HCT116 (cell line): ENCODE measurements at regions not wholly inside any gene's neighbourhood (a gene's known extent, or its start where the extent isn't known, plus 50 kb on each side); places are given as distances from the start of the nearest gene placed in this dataset.

Source experiments
- ATAC-seq: fragments of 200-7000 bp; cut with Tn5 transposase; 2 replicates; pipeline ENCODE4 v1.9.1; 2020; ENCODE audit warnings: mild to moderate bottlenecking, moderate library complexity
- BruUV-seq: library from RNA; stranded (reverse); fragments of 400-500 nt; replicated peaks from 2 replicates; lab custom pipeline; 2021; lab: Mats Ljungman, UMichigan
- CTCF ChIA-PET: fragments of 300-600 bp; sonication (Branson Sonifier 250); formaldehyde crosslinking; loops from one replicate; lab custom pipeline; 2021; ENCODE audit warnings: antibody characterized with exemption; lab: Charles Lee
- POLR2A ChIA-PET: fragments of 300-600, 350-600 bp; sonication (Branson Sonifier 250); formaldehyde crosslinking; loops from one replicate; lab custom pipeline; 2021; ENCODE audit warnings: antibody characterized with exemption; lab: Charles Lee
- RAD21 ChIA-PET, 2 experiments: fragments of 300-600 bp; sonication (Branson Sonifier 250); formaldehyde crosslinking; loops; one replicate each; lab custom pipeline; 2023; ENCODE audit warnings: low total read pairs in 2 of 2; ENCODE audit not compliant: uncharacterized antibody in 2 of 2, unreplicated experiment in 2 of 2, low non-redundant PET in 1 of 2; lab: Charles Lee
- DNase-seq: peaks from one replicate; pipeline ENCODE4 v3.0.0-alpha.2; 2010; ENCODE audit warnings: low read depth, low spot score
- H2AFZ ChIP-seq: fragments of 200-600 bp; shearing (Covaris generic), sonication (generic); 2 replicates; pipeline ENCODE4 v1.6.1; 2017; ENCODE audit warnings: low read depth, mixed run types, mixed read lengths, antibody characterized with exemption, low read length; ENCODE audit not compliant: poor library complexity, severe bottlenecking
- H3K27ac ChIP-seq: 2 replicates; pipeline ENCODE4 v1.5.1; 2012; ENCODE audit warnings: low read depth, low read length
- H3K27me3 ChIP-seq: fragments of 200-600 bp; sonication (generic); 2 replicates; pipeline ENCODE4 v1.6.1; 2016; ENCODE audit warnings: mixed run types, low read length, mixed read lengths; ENCODE audit not compliant: insufficient read depth
- H3K36me3 ChIP-seq, 2 experiments: fragments of 200-500 bp in 1 of 2; fragments of 200-600 bp in 1 of 2; sonication (Bioruptor generic) in 1 of 2; sonication (generic) in 1 of 2; 2 replicates each; pipeline versions ENCODE4 v1.5.1 to v1.6.1; 2014 to 2016; ENCODE audit warnings: low read length in 2 of 2, inconsistent platforms in 1 of 2, mixed read lengths in 1 of 2, mixed run types in 1 of 2; ENCODE audit not compliant: insufficient read depth in 2 of 2, control insufficient read depth in 1 of 2
- H3K4me1 ChIP-seq, 2 experiments: fragments of 200-600 bp in 1 of 2; sonication (generic) in 1 of 2; 2 replicates each; pipeline versions ENCODE4 v1.5.1 to v1.6.1; 2012 to 2017; ENCODE audit warnings: low read length in 2 of 2, inconsistent platforms in 1 of 2, mild to moderate bottlenecking in 1 of 2, mixed read lengths in 1 of 2, mixed run types in 1 of 2, moderate library complexity in 1 of 2; ENCODE audit not compliant: insufficient read depth in 2 of 2, control insufficient read depth in 1 of 2
- H3K4me2 ChIP-seq: fragments of 200-600 bp; sonication (generic); 2 replicates; pipeline ENCODE4 v1.6.1; 2017; ENCODE audit warnings: mixed run types, low read length, mixed read lengths
- H3K4me3 ChIP-seq, 2 experiments: fragments of 200-600 bp in 1 of 2; sonication (generic) in 1 of 2; replicated peaks in 1 of 2; 2 replicates each; pipeline ENCODE4 v1.5.1; 2011 to 2016; ENCODE audit warnings: low read length in 2 of 2, control low read depth in 1 of 2, low read depth in 1 of 2, mild to moderate bottlenecking in 1 of 2, mixed read lengths in 1 of 2, mixed run types in 1 of 2
- H3K79me2 ChIP-seq: fragments of 200-600 bp; sonication (generic); 2 replicates; pipeline ENCODE4 v1.6.1; 2017; ENCODE audit warnings: mild to moderate bottlenecking, mixed run types, low read length, moderate library complexity, mixed read lengths; ENCODE audit not compliant: insufficient read depth
- H3K9ac ChIP-seq: fragments of 200-600 bp; sonication (generic); 2 replicates; pipeline ENCODE4 v1.6.1; 2016; ENCODE audit warnings: low read length, mixed read lengths
- H3K9me2 ChIP-seq: fragments of 200-600 bp; sonication (generic), shearing (Covaris generic); 2 replicates; pipeline ENCODE4 v1.6.1; 2017; ENCODE audit warnings: mixed run types, mild to moderate bottlenecking, moderate library complexity; ENCODE audit not compliant: insufficient read depth
- H3K9me3 ChIP-seq, 2 experiments: fragments of 200-500 bp in 1 of 2; fragments of 200-600 bp in 1 of 2; sonication (Bioruptor generic) in 1 of 2; sonication (generic) in 1 of 2; 2 replicates each; pipeline ENCODE4 v1.6.1; 2014 to 2017; ENCODE audit warnings: low read length in 2 of 2, mixed read lengths in 2 of 2, inconsistent platforms in 1 of 2, low read depth in 1 of 2, mild to moderate bottlenecking in 1 of 2, mixed run types in 1 of 2, moderate library complexity in 1 of 2; ENCODE audit not compliant: control insufficient read depth in 1 of 2, insufficient read depth in 1 of 2
- H4K20me1 ChIP-seq: fragments of 200-600 bp; sonication (generic), shearing (Covaris generic); 2 replicates; pipeline ENCODE4 v1.6.1; 2017; ENCODE audit warnings: mixed run types, mild to moderate bottlenecking, moderate library complexity; ENCODE audit not compliant: insufficient read depth
- ATF3 ChIP-seq: IDR thresholded peaks from 2 replicates; pipeline ENCODE4 v1.6.1; 2012
- CBX3 ChIP-seq: IDR thresholded peaks from 2 replicates; pipeline ENCODE4 v1.6.1; 2012; ENCODE audit warnings: low read depth
- CEBPB ChIP-seq: IDR thresholded peaks from 2 replicates; pipeline ENCODE4 v1.6.1; 2012; ENCODE audit warnings: low read depth
- ELF1 ChIP-seq: IDR thresholded peaks from 2 replicates; pipeline ENCODE4 v1.6.1; 2012; ENCODE audit warnings: low read depth, borderline replicate concordance
- EZH2 ChIP-seq: fragments of 200-600 bp; sonication (generic); IDR thresholded peaks from 2 replicates; pipeline ENCODE4 v1.6.1; 2017; ENCODE audit warnings: antibody characterized with exemption, mixed run types
- FOSL1 ChIP-seq: IDR thresholded peaks from 2 replicates; pipeline ENCODE4 v1.6.1; 2012; ENCODE audit warnings: low read depth
- POLR2A ChIP-seq: IDR thresholded peaks from 2 replicates; pipeline ENCODE4 v1.7.0; 2011; ENCODE audit warnings: borderline replicate concordance; ENCODE audit not compliant: insufficient read depth, insufficient read length; ENCODE audit errors: extremely low read depth
- POLR2AphosphoS5 ChIP-seq: IDR thresholded peaks from 2 replicates; pipeline ENCODE4 v1.6.1; 2011; ENCODE audit warnings: mild to moderate bottlenecking, low read depth, low read length, moderate library complexity
- SIN3A ChIP-seq: IDR thresholded peaks from 2 replicates; pipeline ENCODE4 v1.6.1; 2012; ENCODE audit warnings: low read depth
- SRF ChIP-seq: IDR thresholded peaks from 2 replicates; pipeline ENCODE4 v1.6.1; 2012; ENCODE audit warnings: low read depth
- TCF7L2 ChIP-seq: IDR thresholded peaks from 2 replicates; pipeline ENCODE4 v1.7.0; 2011; ENCODE audit warnings: borderline replicate concordance, inconsistent platforms; ENCODE audit not compliant: insufficient read depth, insufficient read length; ENCODE audit errors: extremely low read depth
- YY1 ChIP-seq: IDR thresholded peaks from 2 replicates; pipeline ENCODE4 v1.6.1; 2011; ENCODE audit warnings: low read length, low read depth, moderate library complexity, mild to moderate bottlenecking; ENCODE audit not compliant: insufficient replicate concordance; ENCODE audit errors: extremely low read depth
- ZNF274 ChIP-seq: fragments of 200-500 bp; sonication (Bioruptor generic); IDR thresholded peaks from 2 replicates; pipeline ENCODE4 v1.6.1; 2014; ENCODE audit warnings: mild to moderate bottlenecking, low read depth, low read length, inconsistent platforms
- intact Hi-C: fragments of 100-400 bp; cut with micrococcal nuclease; formaldehyde crosslinking; loops from 2 replicates; pipeline ENCODE4 v1.10.0; 2022
- TF ChIP-seq, protein P1 (sequence below): IDR thresholded peaks from 2 replicates; pipeline ENCODE4 v1.6.1; 2011; ENCODE audit warnings: mild to moderate bottlenecking, low read length, moderate library complexity; ENCODE audit not compliant: insufficient replicate concordance; ENCODE audit errors: extremely low read depth

GRCh38 chr12:29032446-29032845 is 116.6 kb upstream of the FAR2 start:
- no peaks in the 10 kb centered on the region for H3K27me3 ChIP-seq
- no TSS peak for BruUV-seq
- no peaks in the 10 kb centered on the region for H3K9me3 ChIP-seq
- H3K79me2 ChIP-seq = no peaks in the 10 kb centered on the region
- H3K27ac ChIP-seq = no peak overlapping the region
- no peak for ATAC-seq
- ChIA-PET POLR2A (no interaction called here), CTCF (interaction anchor here (1.0 kb wide), 1 partner anchor 8 kb away, joined by 3 read pairs; no protein-coding TSS in a partner anchor)
- no peak overlapping the region for H3K4me2 ChIP-seq
- H3K36me3 ChIP-seq = no peaks in the 10 kb centered on the region
- no peaks in the 10 kb centered on the region for H3K4me1 ChIP-seq
- intact Hi-C loops = no loop called here
- no peak overlapping the region for H2AFZ ChIP-seq
- no peak overlapping the region for H3K9ac ChIP-seq
- no peak for TF ChIP-seq ZNF274
- TF ChIP-seq POLR2A = no peak
- TF ChIP-seq TCF7L2 = no peak
- no peak for TF ChIP-seq CBX3
- TF ChIP-seq EZH2 = no peak
- no peak for TF ChIP-seq ELF1
- TF ChIP-seq POLR2AphosphoS5 = no peak
- TF ChIP-seq, protein P1, sequence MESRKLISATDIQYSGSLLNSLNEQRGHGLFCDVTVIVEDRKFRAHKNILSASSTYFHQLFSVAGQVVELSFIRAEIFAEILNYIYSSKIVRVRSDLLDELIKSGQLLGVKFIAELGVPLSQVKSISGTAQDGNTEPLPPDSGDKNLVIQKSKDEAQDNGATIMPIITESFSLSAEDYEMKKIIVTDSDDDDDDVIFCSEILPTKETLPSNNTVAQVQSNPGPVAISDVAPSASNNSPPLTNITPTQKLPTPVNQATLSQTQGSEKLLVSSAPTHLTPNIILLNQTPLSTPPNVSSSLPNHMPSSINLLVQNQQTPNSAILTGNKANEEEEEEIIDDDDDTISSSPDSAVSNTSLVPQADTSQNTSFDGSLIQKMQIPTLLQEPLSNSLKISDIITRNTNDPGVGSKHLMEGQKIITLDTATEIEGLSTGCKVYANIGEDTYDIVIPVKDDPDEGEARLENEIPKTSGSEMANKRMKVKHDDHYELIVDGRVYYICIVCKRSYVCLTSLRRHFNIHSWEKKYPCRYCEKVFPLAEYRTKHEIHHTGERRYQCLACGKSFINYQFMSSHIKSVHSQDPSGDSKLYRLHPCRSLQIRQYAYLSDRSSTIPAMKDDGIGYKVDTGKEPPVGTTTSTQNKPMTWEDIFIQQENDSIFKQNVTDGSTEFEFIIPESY = no peak
- no peak for TF ChIP-seq ATF3
- no peak for TF ChIP-seq SIN3A
- no peak for TF ChIP-seq YY1
- no peak for TF ChIP-seq SRF
- TF ChIP-seq FOSL1 = no peak
- TF ChIP-seq CEBPB = no peak
- TF ChIP-seq, all 23 proteins: peak for 0
- H3K9me2 ChIP-seq = 0 out of 2 replicates have a peak, but pooled peaks cover 2% of the 10 kb centered on the region
- no peaks in the 10 kb centered on the region for H4K20me1 ChIP-seq
- DNase-seq = no peak
- RAD21 ChIA-PET = no interaction called here
- no peak overlapping the region for H3K4me3 ChIP-seq
